ENCODE measurements at regions not wholly inside any gene's neighbourhood (a gene's known extent, or its start where the extent isn't known, plus 50 kb on each side); places are given as distances from the start of the nearest gene placed in this dataset.

DNA sequence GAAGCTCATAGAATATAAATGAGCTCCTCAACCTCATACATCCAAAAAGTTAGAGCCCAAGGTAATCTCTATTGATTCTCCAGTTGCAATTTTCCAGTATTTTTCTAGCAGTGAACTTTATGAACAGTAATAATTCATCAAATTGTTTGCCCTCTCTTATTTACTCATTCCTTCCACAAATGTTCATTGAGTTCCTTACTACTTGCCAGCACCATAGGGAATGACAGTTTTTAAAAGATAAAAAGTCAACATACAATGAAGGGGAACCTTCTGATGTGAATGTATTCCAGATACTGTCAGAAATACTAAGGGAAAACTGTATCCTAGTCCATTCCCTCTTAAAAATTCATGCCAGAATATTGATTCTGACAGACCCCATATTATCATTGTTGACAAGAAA is 277.0 kb upstream of the C1orf87 start:
- no peak overlapping the region for H3K27ac ChIP-seq (ENCODE audit: control insufficient read depth, insufficient read depth, low read length)
- dilution Hi-C loops (cut with MboI; ENCODE audit: extremely low pct_ligation_motif_present, low sequenced_read_pairs): no loop called here
- no peak overlapping the region for H3K9ac ChIP-seq (ENCODE audit: control insufficient read depth, extremely low read depth, insufficient read depth, low read length)
- no peaks in the 10 kb centered on the region for H3K79me2 ChIP-seq (ENCODE audit: control insufficient read depth, insufficient read depth, low read length)
- FAIRE-seq (no peak), DNase-seq (ENCODE audit: low read depth, low spot score) (no peak)
- no peak overlapping the region for H2AFZ ChIP-seq (ENCODE audit: control insufficient read depth, low read length)
- H4K20me1 ChIP-seq (ENCODE audit: control insufficient read depth, extremely low read depth, insufficient read depth, low read length): no peaks in the 10 kb centered on the region
- H3K4me1 ChIP-seq (ENCODE audit: control insufficient read depth, extremely low read depth, insufficient read depth, low read length): no peaks in the 10 kb centered on the region
- H3K9me3 ChIP-seq (ENCODE audit: control insufficient read depth, low read depth, low read length): no peaks in the 10 kb centered on the region
- H3K4me3 ChIP-seq (ENCODE audit: control insufficient read depth in 2 of 3, extremely low read depth in 1 of 3, insufficient read depth in 2 of 3, low read depth in 1 of 3, low read length in 3 of 3): no peak overlapping the region
- H3K4me2 ChIP-seq (ENCODE audit: control insufficient read depth, extremely low read depth, insufficient read depth, low read depth, low read length): no peak overlapping the region
- TF ChIP-seq, protein P1, sequence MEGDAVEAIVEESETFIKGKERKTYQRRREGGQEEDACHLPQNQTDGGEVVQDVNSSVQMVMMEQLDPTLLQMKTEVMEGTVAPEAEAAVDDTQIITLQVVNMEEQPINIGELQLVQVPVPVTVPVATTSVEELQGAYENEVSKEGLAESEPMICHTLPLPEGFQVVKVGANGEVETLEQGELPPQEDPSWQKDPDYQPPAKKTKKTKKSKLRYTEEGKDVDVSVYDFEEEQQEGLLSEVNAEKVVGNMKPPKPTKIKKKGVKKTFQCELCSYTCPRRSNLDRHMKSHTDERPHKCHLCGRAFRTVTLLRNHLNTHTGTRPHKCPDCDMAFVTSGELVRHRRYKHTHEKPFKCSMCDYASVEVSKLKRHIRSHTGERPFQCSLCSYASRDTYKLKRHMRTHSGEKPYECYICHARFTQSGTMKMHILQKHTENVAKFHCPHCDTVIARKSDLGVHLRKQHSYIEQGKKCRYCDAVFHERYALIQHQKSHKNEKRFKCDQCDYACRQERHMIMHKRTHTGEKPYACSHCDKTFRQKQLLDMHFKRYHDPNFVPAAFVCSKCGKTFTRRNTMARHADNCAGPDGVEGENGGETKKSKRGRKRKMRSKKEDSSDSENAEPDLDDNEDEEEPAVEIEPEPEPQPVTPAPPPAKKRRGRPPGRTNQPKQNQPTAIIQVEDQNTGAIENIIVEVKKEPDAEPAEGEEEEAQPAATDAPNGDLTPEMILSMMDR (optimal IDR thresholded peaks at IDR 0.05 in 1 of 3, IDR thresholded peaks at IDR 0.05 in 1 of 3, conservative IDR thresholded peaks at IDR 0.05 in 1 of 3; ENCODE audit: extremely low read depth in 1 of 3, insufficient read depth in 2 of 3, low read length in 3 of 3): no peak
- no peaks in the 10 kb centered on the region for H3K9me1 ChIP-seq (ENCODE audit: control insufficient read depth, extremely low read depth, insufficient read depth, low read length)
- no peaks in the 10 kb centered on the region for H3K27me3 ChIP-seq (ENCODE audit: control insufficient read depth, extremely low read depth, insufficient read depth, low read length)
- no peaks in the 10 kb centered on the region for H3K36me3 ChIP-seq (ENCODE audit: control insufficient read depth in 2 of 2, extremely low read depth in 1 of 2, insufficient read depth in 2 of 2, low read length in 2 of 2)

DNA sequence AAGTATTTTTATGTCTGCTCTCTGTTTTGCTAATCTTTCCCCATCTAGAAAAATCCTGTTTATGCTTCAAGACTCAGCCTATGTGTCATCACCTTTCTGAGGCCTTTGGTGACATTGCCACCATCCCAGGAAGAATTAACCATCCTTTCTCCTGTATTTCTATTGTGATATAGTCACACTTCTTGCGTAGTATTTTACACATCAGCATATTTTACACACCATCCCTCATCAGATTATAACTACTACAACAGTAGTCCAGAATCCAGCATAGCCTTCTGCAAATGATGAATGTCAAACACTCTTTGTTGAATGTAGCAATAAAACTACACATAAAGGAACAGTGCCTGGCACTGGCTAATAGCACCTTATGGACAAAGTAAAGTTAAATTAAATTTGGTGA is 275.3 kb upstream of the C1orf87 start:
- Histone ChIP-seq H3K27me3 (ENCODE audit: control insufficient read depth, extremely low read depth, insufficient read depth, low read length) (no peaks in the 10 kb centered on the region), H3K9ac (ENCODE audit: control insufficient read depth, extremely low read depth, insufficient read depth, low read length) (no peak overlapping the region), H3K79me2 (ENCODE audit: control insufficient read depth, insufficient read depth, low read length) (no peaks in the 10 kb centered on the region), H3K4me3 (ENCODE audit: control insufficient read depth in 2 of 3, extremely low read depth in 1 of 3, insufficient read depth in 2 of 3, low read depth in 1 of 3, low read length in 3 of 3) (no peak overlapping the region), H3K27ac (ENCODE audit: control insufficient read depth, insufficient read depth, low read length) (no peak overlapping the region), H3K9me1 (ENCODE audit: control insufficient read depth, extremely low read depth, insufficient read depth, low read length) (no peaks in the 10 kb centered on the region), H3K9me3 (ENCODE audit: control insufficient read depth, low read depth, low read length) (no peaks in the 10 kb centered on the region), H3K4me2 (ENCODE audit: control insufficient read depth, extremely low read depth, insufficient read depth, low read depth, low read length) (no peak overlapping the region), H4K20me1 (ENCODE audit: control insufficient read depth, extremely low read depth, insufficient read depth, low read length) (no peaks in the 10 kb centered on the region), H3K4me1 (ENCODE audit: control insufficient read depth, extremely low read depth, insufficient read depth, low read length) (no peaks in the 10 kb centered on the region), H2AFZ (ENCODE audit: control insufficient read depth, low read length) (no peak overlapping the region), H3K36me3 (ENCODE audit: control insufficient read depth in 2 of 2, extremely low read depth in 1 of 2, insufficient read depth in 2 of 2, low read length in 2 of 2) (no peaks in the 10 kb centered on the region)
- TF ChIP-seq EZH2 (IDR thresholded peaks at IDR 0.05; ENCODE audit: low read length): no peak
- TF ChIP-seq, protein P1 (optimal IDR thresholded peaks at IDR 0.05 in 1 of 3, IDR thresholded peaks at IDR 0.05 in 1 of 3, conservative IDR thresholded peaks at IDR 0.05 in 1 of 3; ENCODE audit: extremely low read depth in 1 of 3, insufficient read depth in 2 of 3, low read length in 3 of 3): no peak
- FAIRE-seq (no peak), DNase-seq (ENCODE audit: low read depth, low spot score) (no peak)
- dilution Hi-C loops (cut with MboI; ENCODE audit: extremely low pct_ligation_motif_present, low sequenced_read_pairs): no loop called here

Data from keratinocyte (primary cell).